ENCODE measurements at regions not wholly inside any gene's neighbourhood (a gene's known extent, or its start where the extent isn't known, plus 50 kb on each side); places are given as distances from the start of the nearest gene placed in this dataset.

DNA sequence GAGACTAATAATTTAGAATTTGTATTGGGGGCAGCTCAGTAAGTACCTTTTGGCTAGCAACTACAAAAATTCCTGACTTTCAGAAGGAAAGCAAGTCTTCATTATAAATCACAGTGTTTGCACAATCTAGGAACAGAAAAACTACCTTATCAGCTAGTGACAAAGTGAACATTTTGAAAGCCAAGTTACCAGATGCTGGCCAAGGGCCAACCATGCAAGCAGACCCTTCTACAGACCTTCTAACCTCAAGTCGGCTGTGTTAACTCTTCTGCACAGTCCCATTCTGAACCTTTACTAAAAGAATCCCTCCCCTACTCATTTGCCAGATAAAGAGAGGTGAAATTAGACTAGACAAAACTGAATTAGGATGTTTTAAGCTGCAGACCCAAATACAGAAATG lies 341.9 kb downstream of the COL12A1 start:
- Histone ChIP-seq H3K4me1 (no peaks in the 10 kb centered on the region), H3K27ac (no peak overlapping the region), H3K36me3 (no peaks in the 10 kb centered on the region), H3K9me3 (no peaks in the 10 kb centered on the region), H3K4me3 (no peak overlapping the region), H3K27me3 (no peaks in the 10 kb centered on the region)
- TF ChIP-seq POLR2A (IDR thresholded peaks at IDR 0.05): no peak
- TF ChIP-seq, protein P1, sequence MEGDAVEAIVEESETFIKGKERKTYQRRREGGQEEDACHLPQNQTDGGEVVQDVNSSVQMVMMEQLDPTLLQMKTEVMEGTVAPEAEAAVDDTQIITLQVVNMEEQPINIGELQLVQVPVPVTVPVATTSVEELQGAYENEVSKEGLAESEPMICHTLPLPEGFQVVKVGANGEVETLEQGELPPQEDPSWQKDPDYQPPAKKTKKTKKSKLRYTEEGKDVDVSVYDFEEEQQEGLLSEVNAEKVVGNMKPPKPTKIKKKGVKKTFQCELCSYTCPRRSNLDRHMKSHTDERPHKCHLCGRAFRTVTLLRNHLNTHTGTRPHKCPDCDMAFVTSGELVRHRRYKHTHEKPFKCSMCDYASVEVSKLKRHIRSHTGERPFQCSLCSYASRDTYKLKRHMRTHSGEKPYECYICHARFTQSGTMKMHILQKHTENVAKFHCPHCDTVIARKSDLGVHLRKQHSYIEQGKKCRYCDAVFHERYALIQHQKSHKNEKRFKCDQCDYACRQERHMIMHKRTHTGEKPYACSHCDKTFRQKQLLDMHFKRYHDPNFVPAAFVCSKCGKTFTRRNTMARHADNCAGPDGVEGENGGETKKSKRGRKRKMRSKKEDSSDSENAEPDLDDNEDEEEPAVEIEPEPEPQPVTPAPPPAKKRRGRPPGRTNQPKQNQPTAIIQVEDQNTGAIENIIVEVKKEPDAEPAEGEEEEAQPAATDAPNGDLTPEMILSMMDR (IDR thresholded peaks at IDR 0.05): no peak
- intact Hi-C loops (cut with DNase I): no loop called here
- DNase-seq: no peak
- WGBS, 2 donors: 73 to 80% methylated on average over 1 of the region's 1 CpG

DNA sequence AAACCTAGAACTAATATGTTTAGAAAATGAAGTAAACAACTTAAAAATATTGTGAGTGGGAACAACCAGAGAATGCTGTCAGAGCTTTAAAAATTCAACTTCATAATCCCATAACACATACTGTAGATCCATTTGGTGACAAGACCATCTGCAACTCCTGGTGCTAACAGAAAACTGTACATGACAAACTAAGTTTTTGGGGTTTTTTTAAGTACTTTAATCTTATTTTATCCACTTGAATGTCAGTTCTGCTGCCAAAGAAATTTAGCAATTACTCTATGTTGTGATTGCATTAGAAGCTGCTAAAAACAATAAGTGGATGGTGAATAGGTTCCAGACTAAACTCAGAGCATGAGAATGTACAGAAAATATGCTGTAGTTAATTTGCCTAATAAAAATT lies 345.4 kb downstream of the COL12A1 start:
- no peak for DNase-seq
- Histone ChIP-seq H3K4me3 (no peak overlapping the region), H3K36me3 (no peaks in the 10 kb centered on the region), H3K27me3 (no peaks in the 10 kb centered on the region), H3K4me1 (no peaks in the 10 kb centered on the region), H3K9me3 (no peaks in the 10 kb centered on the region), H3K27ac (no peak overlapping the region)
- no peak for TF ChIP-seq POLR2A (IDR thresholded peaks at IDR 0.05)
- TF ChIP-seq, protein P1 (IDR thresholded peaks at IDR 0.05): no peak
- intact Hi-C loops (cut with DNase I): no loop called here

DNA sequence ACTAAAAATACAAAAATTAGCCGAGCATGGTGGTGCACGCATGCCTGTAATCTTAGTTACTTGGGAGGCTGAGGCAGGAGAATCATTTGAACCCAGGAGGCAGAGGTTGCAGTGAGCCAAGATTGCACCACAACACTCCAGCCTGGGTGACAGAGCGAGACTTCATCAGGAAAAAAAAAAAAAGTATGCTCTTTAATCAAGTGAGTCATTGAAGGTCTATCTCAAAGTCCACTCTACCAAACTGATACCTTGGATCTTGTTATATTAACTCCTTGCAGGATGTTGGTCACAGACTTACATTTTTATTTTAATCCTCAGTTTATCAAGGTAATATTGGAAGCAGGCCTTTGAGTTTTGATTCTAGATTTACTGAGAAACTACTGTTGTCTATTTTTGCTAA lies 348.7 kb downstream of the COL12A1 start:
- H3K27ac ChIP-seq: no peak overlapping the region
- no peaks in the 10 kb centered on the region for H3K9me3 ChIP-seq
- intact Hi-C loops (cut with DNase I): no loop called here
- no peaks in the 10 kb centered on the region for H3K36me3 ChIP-seq
- no peak overlapping the region for H3K4me3 ChIP-seq
- TF ChIP-seq POLR2A (IDR thresholded peaks at IDR 0.05): no peak
- TF ChIP-seq, protein P1 (IDR thresholded peaks at IDR 0.05): no peak
- WGBS, 2 donors: 76 to 84% methylated on average over 3 of the region's 3 CpGs
- no peak for DNase-seq
- H3K4me1 ChIP-seq: no peaks in the 10 kb centered on the region
- H3K27me3 ChIP-seq: no peaks in the 10 kb centered on the region

DNA sequence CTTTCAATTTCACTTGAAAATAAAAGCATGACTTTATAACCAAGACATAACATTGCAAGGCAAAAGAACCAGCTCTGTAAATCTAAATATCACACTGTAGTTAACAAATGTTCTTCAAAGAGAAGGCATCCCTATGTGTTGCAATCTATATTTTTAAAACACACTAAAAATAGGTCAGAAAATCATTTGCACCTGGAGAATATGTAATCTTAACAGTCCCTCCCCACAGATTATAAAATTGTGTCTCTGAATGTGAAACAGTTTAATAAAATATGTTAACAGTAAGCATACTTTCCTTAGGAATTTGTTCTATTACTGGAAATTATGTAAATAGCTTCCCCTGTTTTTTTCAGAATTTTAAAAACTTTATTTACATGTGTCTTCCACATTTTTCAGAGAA lies 351.9 kb downstream of the COL12A1 start:
- Histone ChIP-seq H3K27me3 (no peaks in the 10 kb centered on the region), H3K4me3 (no peak overlapping the region), H3K36me3 (no peaks in the 10 kb centered on the region), H3K9me3 (no peaks in the 10 kb centered on the region), H3K4me1 (no peaks in the 10 kb centered on the region), H3K27ac (no peak overlapping the region)
- no peak for DNase-seq
- intact Hi-C loops (cut with DNase I): no loop called here
- no peak for TF ChIP-seq POLR2A (IDR thresholded peaks at IDR 0.05)
- TF ChIP-seq, protein P1 (IDR thresholded peaks at IDR 0.05): no peak

DNA sequence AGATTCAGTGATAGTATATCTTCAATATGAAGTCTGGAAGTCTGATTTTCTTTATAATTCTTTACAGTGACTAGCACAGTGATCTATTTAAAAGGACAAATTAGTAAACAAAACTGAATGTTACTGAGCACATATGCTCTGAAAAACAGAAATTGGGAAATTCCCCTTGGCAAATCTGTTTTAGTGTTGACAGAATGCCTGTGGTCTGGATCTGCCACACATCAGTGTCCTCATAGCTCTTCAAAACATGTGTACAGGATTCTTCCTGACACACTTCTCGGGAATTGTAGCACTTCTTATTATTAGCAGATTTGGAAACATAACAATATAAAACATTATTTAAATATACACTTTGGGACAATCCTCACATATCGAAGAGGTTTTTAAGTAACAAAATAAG lies 354.3 kb downstream of the COL12A1 start:
- no peak overlapping the region for H3K27ac ChIP-seq
- 50 to 79% methylated on average over 2 of the region's 2 CpGs for WGBS, 2 donors
- no peaks in the 10 kb centered on the region for H3K27me3 ChIP-seq
- TF ChIP-seq, protein P1 (IDR thresholded peaks at IDR 0.05): no peak
- no peak for TF ChIP-seq POLR2A (IDR thresholded peaks at IDR 0.05)
- H3K9me3 ChIP-seq: no peaks in the 10 kb centered on the region
- no peak for DNase-seq
- H3K4me1 ChIP-seq: no peaks in the 10 kb centered on the region
- no peak overlapping the region for H3K4me3 ChIP-seq
- no peaks in the 10 kb centered on the region for H3K36me3 ChIP-seq
- intact Hi-C loops (cut with DNase I): no loop called here
